HG03108 (cell line): ENCODE measurements at regions not wholly inside any gene's neighbourhood (a gene's known extent, or its start where the extent isn't known, plus 50 kb on each side); places are given as distances from the start of the nearest gene placed in this dataset.
"Not testable (repeated sequence)": the region's sequence is repeated elsewhere in the genome, so short reads cannot be mapped to it uniquely, and the experiment has no call there.

ENCODE experiments used
- ATAC-seq: cut with Tn5 transposase; IDR thresholded peaks from one replicate; pipeline ENCODE4 v1.9.1; 2021; ENCODE audit warnings: moderate library complexity; ENCODE audit not compliant: unreplicated experiment

GRCh38 chr6:8651998-8652397 is 216.7 kb upstream of the SLC35B3 start:
- ATAC-seq, result no peak

GRCh38 chr6:8645212-8645611 is 209.9 kb upstream of the SLC35B3 start:
- no peak for ATAC-seq

- ATAC-seq, result no peak
These were observed 209.0 kb upstream of the SLC35B3 start for GRCh38 chr6:8644306-8644705.

GRCh38 chr6:8642854-8643253 is 207.5 kb upstream of the SLC35B3 start:
- ATAC-seq, result no peak

GRCh38 chr6:8642131-8642530 is 206.8 kb upstream of the SLC35B3 start:
- ATAC-seq, result no peak

GRCh38 chr6:8639928-8640649 is 204.7 kb upstream of the SLC35B3 start:
- ATAC-seq, result no peak

GRCh38 chr6:8637896-8638597 is 202.7 kb upstream of the SLC35B3 start:
- ATAC-seq, result no peak

GRCh38 chr6:8633762-8634161 is 198.4 kb upstream of the SLC35B3 start:
- no peak for ATAC-seq

GRCh38 chr6:8628736-8629135 is 193.4 kb upstream of the SLC35B3 start:
- ATAC-seq, result no peak

- no peak for ATAC-seq
These were observed 192.7 kb upstream of the SLC35B3 start for GRCh38 chr6:8628063-8628462.

- ATAC-seq, result no peak
These were observed 191.9 kb upstream of the SLC35B3 start for GRCh38 chr6:8627085-8627861.

- no peak for ATAC-seq
These were observed 189.3 kb upstream of the SLC35B3 start for GRCh38 chr6:8624665-8625064.

GRCh38 chr6:8623441-8623840 is 188.1 kb upstream of the SLC35B3 start:
- no peak for ATAC-seq

GRCh38 chr6:8619853-8620252 is 184.5 kb upstream of the SLC35B3 start:
- ATAC-seq, result no peak

- ATAC-seq, result not testable (repeated sequence)
These were observed 184.1 kb upstream of the SLC35B3 start for GRCh38 chr6:8619408-8619807.

- ATAC-seq, result no peak
These were observed 173.4 kb upstream of the SLC35B3 start for GRCh38 chr6:8608737-8609136.

- no peak for ATAC-seq
These were observed 154.8 kb upstream of the SLC35B3 start for GRCh38 chr6:8589941-8590729.

GRCh38 chr6:8588176-8588575 is 152.8 kb upstream of the SLC35B3 start:
- no peak for ATAC-seq

- ATAC-seq, result no peak
These were observed 147.9 kb upstream of the SLC35B3 start for GRCh38 chr6:8583291-8583690.

GRCh38 chr6:8579372-8579771 is 144.0 kb upstream of the SLC35B3 start:
- ATAC-seq, result no peak

GRCh38 chr6:8578006-8578405 is 142.7 kb upstream of the SLC35B3 start:
- ATAC-seq, result no peak
